Upper lobe of left lung (tissue), 4 donors: ENCODE measurements at regions not wholly inside any gene's neighbourhood (a gene's known extent, or its start where the extent isn't known, plus 50 kb on each side); places are given as distances from the start of the nearest gene placed in this dataset.

Experiments used
- EP300 ChIP-seq, 4 donors: sonication (generic); formaldehyde crosslinking; IDR thresholded peaks; one replicate each; pipeline ENCODE4 v1.5.1; 2017; ENCODE audit warnings: antibody characterized with exemption in 4 of 4, control low read depth in 2 of 4
- POLR2A ChIP-seq, 4 donors: fragments of 450-650 bp; IDR thresholded peaks; one replicate each; pipeline ENCODE4 v1.5.1; 2016 to 2017; ENCODE audit warnings: antibody characterized with exemption in 4 of 4, mild to moderate bottlenecking in 2 of 4
- POLR2AphosphoS5 ChIP-seq, 2 donors: sonication (generic); formaldehyde crosslinking; IDR thresholded peaks; one replicate each; pipeline ENCODE4 v1.5.1; 2017; ENCODE audit warnings: antibody characterized with exemption in 2 of 2
- TF ChIP-seq, protein P1 (sequence below), 6 experiments: fragments of 450-650 bp in 4 of 6; fragments of 200-600 bp in 2 of 6; sonication (generic) in 2 of 6; IDR thresholded peaks; one replicate each; pipeline ENCODE4 v1.5.1; 2016 to 2019; ENCODE audit warnings: antibody characterized with exemption in 6 of 6

DNA sequence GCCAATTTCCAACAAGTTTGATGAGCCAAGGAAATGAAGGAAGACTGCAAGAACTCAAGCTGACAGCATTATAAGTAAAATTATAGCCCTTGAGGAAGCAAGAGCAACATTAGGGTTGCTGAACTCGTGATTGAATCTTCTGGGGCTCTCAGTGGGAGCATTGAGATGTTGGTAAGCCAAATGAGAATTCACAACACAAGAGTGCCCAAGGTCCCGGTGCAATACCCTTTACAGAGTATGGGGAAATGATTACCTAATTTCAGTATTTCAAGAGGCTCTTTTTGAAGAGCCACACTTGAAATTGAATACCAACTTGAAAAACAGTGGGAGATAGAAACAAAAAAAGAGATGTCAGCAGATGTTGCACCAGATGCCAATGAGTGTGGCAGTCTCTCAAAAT lies 554.5 kb downstream of the STK39 start:
- TF ChIP-seq POLR2AphosphoS5 (IDR thresholded peaks at IDR 0.05) (no peak), POLR2A (IDR thresholded peaks at IDR 0.05) (no peak), EP300 (IDR thresholded peaks at IDR 0.05) (no peak)
- TF ChIP-seq, protein P1, sequence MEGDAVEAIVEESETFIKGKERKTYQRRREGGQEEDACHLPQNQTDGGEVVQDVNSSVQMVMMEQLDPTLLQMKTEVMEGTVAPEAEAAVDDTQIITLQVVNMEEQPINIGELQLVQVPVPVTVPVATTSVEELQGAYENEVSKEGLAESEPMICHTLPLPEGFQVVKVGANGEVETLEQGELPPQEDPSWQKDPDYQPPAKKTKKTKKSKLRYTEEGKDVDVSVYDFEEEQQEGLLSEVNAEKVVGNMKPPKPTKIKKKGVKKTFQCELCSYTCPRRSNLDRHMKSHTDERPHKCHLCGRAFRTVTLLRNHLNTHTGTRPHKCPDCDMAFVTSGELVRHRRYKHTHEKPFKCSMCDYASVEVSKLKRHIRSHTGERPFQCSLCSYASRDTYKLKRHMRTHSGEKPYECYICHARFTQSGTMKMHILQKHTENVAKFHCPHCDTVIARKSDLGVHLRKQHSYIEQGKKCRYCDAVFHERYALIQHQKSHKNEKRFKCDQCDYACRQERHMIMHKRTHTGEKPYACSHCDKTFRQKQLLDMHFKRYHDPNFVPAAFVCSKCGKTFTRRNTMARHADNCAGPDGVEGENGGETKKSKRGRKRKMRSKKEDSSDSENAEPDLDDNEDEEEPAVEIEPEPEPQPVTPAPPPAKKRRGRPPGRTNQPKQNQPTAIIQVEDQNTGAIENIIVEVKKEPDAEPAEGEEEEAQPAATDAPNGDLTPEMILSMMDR (IDR thresholded peaks at IDR 0.05) = no peak
